Thyroid gland (tissue), 4 donors: ENCODE measurements at regions not wholly inside any gene's neighbourhood (a gene's known extent, or its start where the extent isn't known, plus 50 kb on each side); places are given as distances from the start of the nearest gene placed in this dataset.

ENCODE experiments used
- POLR2A ChIP-seq, 2 donors: fragments of 450-650 bp; IDR thresholded peaks; one replicate each; pipeline ENCODE4 v1.6.1; 2017; ENCODE audit warnings: antibody characterized with exemption in 2 of 2, mild to moderate bottlenecking in 2 of 2, moderate library complexity in 1 of 2
- TF ChIP-seq, protein P1 (sequence below), 6 experiments: fragments of 200-600 bp in 3 of 6; fragments of 450-650 bp in 3 of 6; sonication (generic) in 3 of 6; IDR thresholded peaks; one replicate each; pipeline ENCODE4 v1.5.1; 2016 to 2019; ENCODE audit warnings: antibody characterized with exemption in 6 of 6, mild to moderate bottlenecking in 2 of 6, inconsistent platforms in 1 of 6, moderate library complexity in 1 of 6

DNA sequence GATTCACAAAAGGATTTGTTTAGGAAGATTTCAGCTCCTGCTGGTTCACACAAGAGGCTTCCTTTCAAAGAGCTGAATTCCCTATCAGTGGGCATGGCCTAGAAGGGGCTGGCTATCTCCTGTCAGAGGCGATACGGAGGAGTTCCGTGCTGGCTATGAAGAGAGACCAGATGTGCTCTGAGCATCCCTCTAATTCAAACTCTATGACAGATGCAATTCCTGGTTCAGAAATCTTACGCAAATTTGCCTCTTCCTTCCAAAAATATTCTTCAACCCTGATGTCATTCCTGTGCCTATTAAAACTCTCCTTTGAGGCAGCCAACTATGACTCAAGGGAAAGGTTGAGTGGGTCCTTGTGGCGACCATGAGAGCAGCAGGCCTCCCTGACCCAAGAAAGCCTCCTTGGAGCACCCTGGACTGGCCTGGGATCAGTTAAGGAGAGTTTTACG is 139.3 kb upstream of the HES1 start:
- no peak for TF ChIP-seq POLR2A (IDR thresholded peaks at IDR 0.05)
- TF ChIP-seq, protein P1, sequence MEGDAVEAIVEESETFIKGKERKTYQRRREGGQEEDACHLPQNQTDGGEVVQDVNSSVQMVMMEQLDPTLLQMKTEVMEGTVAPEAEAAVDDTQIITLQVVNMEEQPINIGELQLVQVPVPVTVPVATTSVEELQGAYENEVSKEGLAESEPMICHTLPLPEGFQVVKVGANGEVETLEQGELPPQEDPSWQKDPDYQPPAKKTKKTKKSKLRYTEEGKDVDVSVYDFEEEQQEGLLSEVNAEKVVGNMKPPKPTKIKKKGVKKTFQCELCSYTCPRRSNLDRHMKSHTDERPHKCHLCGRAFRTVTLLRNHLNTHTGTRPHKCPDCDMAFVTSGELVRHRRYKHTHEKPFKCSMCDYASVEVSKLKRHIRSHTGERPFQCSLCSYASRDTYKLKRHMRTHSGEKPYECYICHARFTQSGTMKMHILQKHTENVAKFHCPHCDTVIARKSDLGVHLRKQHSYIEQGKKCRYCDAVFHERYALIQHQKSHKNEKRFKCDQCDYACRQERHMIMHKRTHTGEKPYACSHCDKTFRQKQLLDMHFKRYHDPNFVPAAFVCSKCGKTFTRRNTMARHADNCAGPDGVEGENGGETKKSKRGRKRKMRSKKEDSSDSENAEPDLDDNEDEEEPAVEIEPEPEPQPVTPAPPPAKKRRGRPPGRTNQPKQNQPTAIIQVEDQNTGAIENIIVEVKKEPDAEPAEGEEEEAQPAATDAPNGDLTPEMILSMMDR (IDR thresholded peaks at IDR 0.05): peak in 1 of 6 experiments; percentile 10
